Right renal pelvis (tissue), 4 donors: ENCODE measurements at regions not wholly inside any gene's neighbourhood (a gene's known extent, or its start where the extent isn't known, plus 50 kb on each side); places are given as distances from the start of the nearest gene placed in this dataset.

ENCODE experiments used
- DNase-seq, 4 donors: peaks; one replicate each; pipeline ENCODE4 v3.0.0-alpha.2; 2013; ENCODE audit warnings: low read depth in 4 of 4, low spot score in 3 of 4, missing footprints in 1 of 4

GRCh38 chr1:30324251-30325084 lies 398.9 kb downstream of the MATN1 start:
- DNase-seq, result no peak

GRCh38 chr1:30323841-30324240 lies 399.5 kb downstream of the MATN1 start:
- DNase-seq, result no peak

DNA sequence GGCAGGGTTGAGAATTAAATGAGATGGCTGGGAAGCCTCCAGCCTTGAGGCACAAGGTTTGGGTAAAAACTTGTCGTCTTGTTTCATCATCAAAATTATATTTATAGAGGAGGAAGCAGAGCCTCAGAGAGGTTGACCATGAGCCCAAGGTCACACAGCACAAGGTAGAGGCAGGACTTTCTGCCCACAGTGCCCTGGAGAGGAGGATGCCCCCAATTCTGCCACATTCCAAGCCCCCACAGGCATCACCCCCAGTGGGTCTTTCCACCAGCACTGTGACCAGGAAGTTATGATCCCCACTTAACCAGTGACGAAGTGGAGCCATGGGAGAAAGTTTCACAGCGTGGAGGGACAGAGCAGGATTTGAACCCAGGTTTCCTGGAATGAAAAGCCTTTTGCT lies 400.0 kb downstream of the MATN1 start:
- DNase-seq, result no peak

GRCh38 chr1:30322859-30323257 lies 400.5 kb downstream of the MATN1 start:
- DNase-seq, result no peak

DNA sequence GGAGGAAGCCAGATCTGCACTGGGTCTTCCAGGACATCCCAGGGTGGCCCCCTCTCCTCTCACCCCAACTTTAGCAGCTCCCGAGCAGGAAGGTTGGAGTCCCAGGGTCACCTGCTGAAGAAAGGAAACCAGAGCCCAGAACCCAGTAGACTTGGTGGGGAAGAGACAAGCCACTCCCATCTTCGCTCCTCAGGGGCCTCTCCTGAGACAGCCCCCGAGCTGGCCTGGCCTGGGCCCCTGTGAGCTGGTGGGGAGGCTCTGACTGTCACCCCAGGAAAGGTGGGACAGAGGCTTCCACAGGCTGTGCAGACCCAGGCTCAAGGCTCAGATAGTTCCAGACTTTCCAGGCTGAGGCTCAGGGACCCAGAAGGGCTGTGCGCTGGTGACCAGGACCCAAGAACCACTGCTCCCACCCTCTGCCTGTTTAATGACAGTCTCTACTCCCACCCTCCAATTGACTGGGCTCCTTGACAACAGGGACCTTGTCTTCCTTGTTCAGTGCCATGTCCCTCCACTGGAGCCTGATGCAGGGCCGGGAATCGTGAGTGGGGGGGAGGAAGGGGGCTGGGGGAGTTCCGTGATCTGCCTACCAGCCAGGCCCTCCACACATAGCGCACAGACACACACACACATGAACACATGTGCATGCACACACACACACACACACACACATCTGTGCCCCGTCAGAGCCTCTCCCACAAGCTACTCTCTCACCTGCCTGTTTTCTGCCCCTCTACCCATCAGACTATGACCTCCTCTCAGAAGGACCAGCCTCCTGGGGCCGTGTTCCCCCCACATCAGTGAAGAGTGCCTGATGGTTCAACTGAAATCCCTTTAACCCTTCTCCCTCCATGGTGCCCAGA lies 401.2 kb downstream of the MATN1 start:
- no peak for DNase-seq

DNA sequence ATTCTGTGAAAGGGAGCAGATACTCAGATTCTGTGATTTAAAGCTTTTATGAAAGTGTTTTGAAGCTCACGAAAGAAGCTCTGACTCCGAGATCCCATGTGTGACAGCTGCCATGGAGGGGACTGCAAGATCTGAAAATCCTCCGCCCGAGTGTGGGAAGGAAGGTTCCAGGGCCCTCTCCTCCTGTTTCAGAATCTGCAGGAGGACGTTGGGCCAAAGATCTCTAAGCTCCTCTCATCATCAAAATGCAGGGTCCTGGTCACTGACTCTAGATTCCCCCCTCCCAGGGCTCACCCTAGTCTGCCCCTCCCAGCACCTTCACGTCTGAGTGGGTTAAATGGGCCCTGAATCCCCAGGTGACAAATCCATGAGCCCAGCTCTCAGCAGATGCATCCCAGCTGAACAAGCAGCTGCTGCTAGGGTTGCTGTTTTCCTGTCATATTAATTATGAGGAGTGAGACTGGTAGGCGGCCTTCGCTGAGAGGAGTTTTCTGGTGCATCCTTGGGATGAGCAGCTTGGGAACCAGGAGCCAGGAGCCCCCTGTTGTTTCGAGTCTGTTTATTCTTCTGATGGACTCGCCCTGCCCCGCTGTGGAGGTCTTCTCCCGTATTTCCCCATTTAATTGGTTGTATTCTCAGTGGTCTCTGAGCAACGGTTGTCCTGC lies 402.0 kb downstream of the MATN1 start:
- DNase-seq, result no peak

DNA sequence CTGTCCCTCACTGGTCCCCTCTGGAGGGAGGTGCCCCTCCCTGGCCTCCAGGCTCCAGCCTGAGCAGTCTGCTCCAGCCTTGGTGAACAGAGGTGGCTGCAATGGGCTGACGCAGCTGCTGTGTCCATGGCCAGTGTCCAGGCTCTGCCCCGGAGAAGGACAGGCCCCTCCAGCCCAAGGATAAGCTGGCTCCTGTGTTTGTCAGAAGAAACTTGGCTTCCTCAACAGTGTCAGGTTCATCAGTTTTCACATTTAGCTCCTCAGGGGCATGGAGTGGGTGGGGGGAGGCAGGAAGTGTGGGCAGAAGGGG lies 402.8 kb downstream of the MATN1 start:
- DNase-seq, result no peak

GRCh38 chr1:30319765-30320580 lies 403.4 kb downstream of the MATN1 start:
- DNase-seq, result no peak

DNA sequence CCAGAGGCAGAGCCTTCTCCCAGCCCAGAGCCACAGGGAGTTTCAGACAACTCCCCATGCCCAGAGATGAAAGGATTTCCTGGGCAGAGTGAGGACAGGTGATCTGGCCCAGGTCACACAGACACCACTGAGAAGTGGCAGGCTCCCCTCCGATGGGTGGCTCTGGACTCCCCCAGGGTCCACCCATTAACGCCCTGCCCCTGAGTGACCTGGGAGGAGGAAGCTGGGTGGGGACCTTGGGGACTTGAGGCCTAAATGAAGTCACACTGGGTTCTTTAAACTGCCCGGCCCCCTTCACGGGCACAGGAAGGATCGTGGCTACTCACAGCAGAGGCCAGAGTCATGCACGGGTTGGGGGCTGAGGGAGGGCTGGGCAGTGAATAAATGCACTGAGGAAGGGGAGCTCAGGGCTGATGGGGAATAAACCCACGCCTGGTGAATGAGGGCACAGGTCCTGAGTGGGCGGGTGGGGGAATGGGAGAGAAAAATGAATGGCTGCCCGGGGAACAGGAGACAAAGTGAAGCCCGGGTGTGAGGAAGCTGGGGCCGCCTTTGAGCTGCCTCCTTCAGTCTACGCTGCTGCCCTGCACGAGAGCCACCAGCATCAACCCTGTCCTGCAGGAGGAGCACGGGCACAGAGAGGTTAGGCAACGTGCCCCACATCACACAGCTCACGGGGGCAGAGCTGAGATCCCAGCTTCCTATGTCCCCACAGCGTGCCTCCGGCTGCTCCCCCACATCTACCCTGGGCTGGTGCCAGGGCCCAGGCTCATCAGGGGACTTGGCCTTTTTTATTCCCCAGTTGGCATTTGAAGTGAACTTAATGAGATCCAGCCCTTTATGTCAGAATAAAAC lies 404.3 kb downstream of the MATN1 start:
- no peak for DNase-seq

DNA sequence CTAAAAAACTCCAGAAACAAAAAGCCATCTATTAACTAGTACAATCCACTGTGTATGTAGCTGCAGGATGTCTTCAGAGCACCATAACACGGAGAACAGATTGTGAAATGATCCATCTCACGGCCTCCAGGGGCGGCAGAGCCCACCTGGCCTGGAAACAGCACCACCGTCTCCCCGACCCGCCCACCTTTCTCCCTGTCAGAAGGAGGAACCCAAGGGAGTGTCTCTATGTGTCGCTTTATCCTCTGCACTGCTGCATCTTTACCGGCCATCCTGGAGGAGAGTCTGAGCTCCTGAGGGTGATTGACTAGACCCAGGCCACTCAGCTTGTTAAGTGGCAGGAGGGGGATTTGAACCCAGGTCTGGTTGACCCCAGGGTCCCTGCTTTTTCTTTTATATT lies 405.0 kb downstream of the MATN1 start:
- no peak for DNase-seq

DNA sequence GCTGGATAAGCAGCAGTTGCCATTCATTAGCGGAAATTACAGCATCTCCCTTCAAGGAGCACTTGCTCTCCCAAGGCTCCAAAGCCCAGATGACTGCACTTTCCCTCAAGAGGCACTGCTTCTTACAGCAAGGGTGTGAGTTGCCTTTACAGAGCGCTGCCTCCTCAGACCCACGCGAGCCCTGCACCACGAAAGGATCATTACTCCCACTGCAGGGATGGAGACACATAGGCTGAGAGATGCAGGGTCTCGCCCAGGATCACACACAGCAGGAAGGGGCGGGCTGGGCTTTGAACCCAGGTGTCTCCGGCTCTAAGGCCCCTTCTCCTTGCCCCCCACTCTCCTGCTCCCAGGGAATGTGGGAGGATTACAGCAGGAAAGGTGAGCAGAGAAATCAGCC lies 405.5 kb downstream of the MATN1 start:
- DNase-seq, result no peak

DNA sequence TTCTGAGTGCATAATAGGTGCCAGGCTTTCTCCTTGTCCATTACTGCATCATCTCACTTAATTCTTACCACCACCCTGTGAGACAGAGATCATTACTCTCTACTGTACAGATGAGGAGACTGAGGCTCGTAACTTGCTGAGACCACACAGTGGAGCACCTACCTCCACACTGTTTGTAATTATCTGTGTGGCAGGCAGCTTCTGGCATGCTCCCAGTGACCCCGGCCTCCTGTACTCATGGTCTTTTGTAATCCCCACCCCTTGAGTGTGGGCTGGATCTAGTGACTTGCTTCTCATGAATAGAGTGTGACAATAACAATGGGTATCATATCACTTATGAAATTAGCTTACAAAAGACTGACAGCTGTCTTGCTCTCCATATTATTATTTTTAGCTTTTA lies 407.3 kb downstream of the MATN1 start:
- DNase-seq, result no peak

GRCh38 chr1:30315185-30315960 lies 408.0 kb downstream of the MATN1 start:
- no peak for DNase-seq

DNA sequence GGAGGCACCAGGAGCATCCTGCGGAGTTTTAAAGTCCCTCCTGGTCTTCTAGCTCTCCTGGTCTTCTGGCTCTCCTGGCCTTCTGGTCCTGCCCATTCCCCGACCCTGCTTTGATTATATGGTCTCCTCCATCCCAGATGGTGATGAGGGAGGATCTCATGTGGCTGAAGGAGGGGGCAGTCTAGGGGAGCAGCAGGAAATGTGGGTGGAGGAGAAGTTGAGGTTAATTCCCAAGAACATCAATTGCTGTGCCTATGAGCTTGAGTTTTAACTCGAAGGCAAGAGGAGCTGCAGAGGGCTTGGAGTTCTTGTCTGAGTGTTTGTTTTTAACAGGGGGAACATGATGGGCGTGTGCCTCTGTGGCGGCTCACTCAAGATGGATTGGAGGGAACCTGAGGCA lies 408.8 kb downstream of the MATN1 start:
- no peak for DNase-seq

DNA sequence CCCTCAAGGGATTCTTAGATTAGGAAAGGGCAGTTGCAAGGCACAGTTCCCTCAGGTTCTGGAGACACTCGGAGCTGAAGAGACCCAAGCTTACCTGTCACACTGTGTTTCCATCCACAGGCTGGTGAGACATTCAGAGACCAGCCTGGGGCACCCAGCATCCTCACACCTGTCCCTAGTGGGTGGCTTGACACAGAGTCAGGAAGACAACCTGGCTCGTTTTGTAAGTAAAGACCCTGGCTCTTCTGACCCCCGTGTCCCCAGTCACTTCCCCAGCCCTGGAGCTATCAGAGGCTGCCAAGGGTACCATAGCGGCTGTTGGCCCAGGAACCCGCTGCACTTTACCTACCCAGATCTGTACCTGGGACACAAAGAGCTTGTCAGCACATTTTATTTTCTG lies 409.8 kb downstream of the MATN1 start:
- DNase-seq, result no peak

GRCh38 chr1:30313176-30313575 lies 410.2 kb downstream of the MATN1 start:
- no peak for DNase-seq

DNA sequence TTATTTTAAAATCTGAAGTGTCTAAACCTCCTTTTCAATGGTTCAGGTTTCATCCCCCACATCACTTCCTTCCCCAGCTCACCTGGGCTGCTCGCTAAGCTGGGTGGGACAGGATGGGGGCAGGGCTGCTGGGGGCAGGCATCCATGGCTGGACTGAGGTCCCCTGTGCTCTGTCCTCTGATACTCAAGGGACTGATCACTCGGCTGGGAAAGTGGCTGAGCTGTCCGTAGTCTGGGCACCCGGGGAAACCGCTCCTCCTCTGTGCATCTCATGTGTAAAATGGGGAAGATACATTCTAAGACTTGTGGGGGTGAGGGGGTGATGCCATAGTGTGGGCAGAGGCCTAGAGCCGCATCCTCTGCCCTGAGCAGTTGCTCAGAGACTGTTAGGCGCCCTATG lies 411.2 kb downstream of the MATN1 start:
- no peak for DNase-seq

GRCh38 chr1:30311749-30312148 lies 411.6 kb downstream of the MATN1 start:
- DNase-seq, result no peak
